GM23248 (cell line): ENCODE measurements at regions not wholly inside any gene's neighbourhood (a gene's known extent, or its start where the extent isn't known, plus 50 kb on each side); places are given as distances from the start of the nearest gene placed in this dataset.

ENCODE experiments used
- EZH2 ChIP-seq: fragments of 200-600 bp; sonication (generic); IDR thresholded peaks from 2 replicates; pipeline ENCODE4 v1.6.1; 2018; ENCODE audit warnings: antibody characterized with exemption, mild to moderate bottlenecking; ENCODE audit not compliant: insufficient read depth, poor library complexity, severe bottlenecking
- EZH2phosphoT487 ChIP-seq: fragments of 200-600 bp; sonication (generic); IDR thresholded peaks from 2 replicates; pipeline ENCODE4 v1.6.1; 2018; ENCODE audit warnings: antibody characterized with exemption, moderate library complexity, mild to moderate bottlenecking, low read depth; ENCODE audit not compliant: insufficient read depth

DNA sequence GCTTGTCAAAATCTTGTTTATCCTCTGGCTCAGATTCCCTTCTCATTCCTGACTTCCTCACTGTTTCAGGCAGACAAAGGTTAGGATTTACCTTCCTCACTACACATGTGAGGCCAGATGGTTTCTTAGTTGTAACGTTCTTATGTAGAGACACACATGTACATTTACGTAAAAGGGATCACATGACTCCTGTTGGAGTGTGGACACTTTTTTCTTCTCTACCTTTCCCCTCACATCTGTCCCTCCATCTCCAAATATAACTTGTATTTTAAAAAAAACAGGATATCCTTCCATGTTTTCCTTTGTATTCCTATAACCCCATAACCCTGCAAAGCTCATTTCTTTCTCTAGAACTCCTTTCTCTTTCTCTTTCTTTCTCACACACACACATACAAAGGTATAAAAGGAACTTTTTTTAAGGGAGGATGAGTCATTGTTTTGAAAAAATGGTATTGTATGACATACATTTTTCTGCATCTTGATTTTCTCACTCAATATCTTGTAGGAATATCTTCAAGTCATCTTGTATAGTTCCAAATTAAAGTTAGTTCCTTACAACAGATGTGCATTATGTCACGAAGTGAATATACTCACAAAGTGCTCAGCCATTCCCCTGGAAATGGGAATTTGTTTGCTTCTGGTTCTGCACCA, 78.2 kb upstream of the SULF2 start:
- TF ChIP-seq EZH2: no peak
- no peak for TF ChIP-seq EZH2phosphoT487
